ENCODE measurements at regions not wholly inside any gene's neighbourhood (a gene's known extent, or its start where the extent isn't known, plus 50 kb on each side); places are given as distances from the start of the nearest gene placed in this dataset.

- H3K27ac Mint-ChIP-seq = no peak overlapping the region
- intact Hi-C loops (cut with micrococcal nuclease) = no loop called here
- no peak overlapping the region for H3K4me3 Mint-ChIP-seq
- no peaks in the 10 kb centered on the region for H3K36me3 Mint-ChIP-seq
- ChIA-PET CTCF (no interaction called here), POLR2A (no interaction called here)
- no peak for DNase-seq
- no peaks in the 10 kb centered on the region for H3K27me3 Mint-ChIP-seq
- no peaks in the 10 kb centered on the region for H3K9me3 Mint-ChIP-seq
- H3K4me1 Mint-ChIP-seq (ENCODE audit: low read depth) = no peaks in the 10 kb centered on the region
Measured at GRCh38 chr10:93208717-93209464, 135.2 kb downstream of the CYP26A1 start.

DNA sequence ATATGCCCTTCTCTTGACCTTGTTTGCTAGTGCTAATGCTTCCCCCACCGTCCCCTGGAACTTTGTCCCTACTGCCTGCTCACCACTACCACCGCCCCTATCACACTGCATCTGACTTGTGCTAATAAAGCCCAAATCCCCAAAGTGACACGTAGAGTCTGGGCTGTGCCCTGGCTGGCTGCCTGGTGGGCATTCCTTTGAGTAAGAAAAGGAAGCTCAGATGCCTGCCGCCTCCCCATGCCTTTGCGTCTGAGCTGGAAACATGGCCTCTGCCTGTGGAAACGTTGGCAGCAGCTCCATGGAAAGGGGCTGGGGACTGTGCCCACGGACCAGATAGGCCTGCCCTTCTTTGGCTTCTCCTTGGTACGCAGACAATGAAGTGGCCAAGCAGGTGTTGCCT, 138.3 kb downstream of the CYP26A1 start:
- Mint-ChIP-seq H3K4me1 (ENCODE audit: low read depth) (no peaks in the 10 kb centered on the region), H3K27me3 (no peaks in the 10 kb centered on the region), H3K4me3 (no peak overlapping the region), H3K27ac (no peak overlapping the region), H3K9me3 (no peaks in the 10 kb centered on the region), H3K36me3 (no peaks in the 10 kb centered on the region)
- intact Hi-C loops (cut with micrococcal nuclease) = no loop called here
- no peak for DNase-seq
- CTCF ChIA-PET = no interaction called here
- POLR2A ChIA-PET = no interaction called here

DNA sequence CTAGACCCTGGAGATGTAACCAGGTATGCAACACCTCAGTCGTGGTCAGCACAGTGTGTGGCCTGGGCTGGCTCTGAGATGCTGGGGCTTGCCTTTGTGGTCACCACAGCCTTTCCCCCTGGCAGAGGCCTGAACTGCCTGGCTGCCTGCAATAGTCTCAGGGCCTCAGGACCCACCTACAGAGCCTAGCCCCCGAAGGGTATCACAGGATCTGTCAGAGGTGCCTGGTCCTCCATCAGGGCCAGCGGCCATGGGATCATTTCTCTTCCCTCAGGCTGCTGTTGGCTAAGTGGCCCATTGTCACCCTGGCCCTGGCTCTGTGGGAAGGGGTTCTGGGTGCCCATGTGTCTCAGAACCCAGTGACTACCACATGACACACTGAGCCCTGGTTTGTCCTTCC, 141.6 kb downstream of the CYP26A1 start:
- H3K27ac Mint-ChIP-seq = no peak overlapping the region
- CTCF ChIA-PET = no interaction called here
- peaks cover 2% of the 10 kb centered on the region for H3K27me3 Mint-ChIP-seq
- H3K4me1 Mint-ChIP-seq (ENCODE audit: low read depth) = no peaks in the 10 kb centered on the region
- no peak for DNase-seq
- H3K36me3 Mint-ChIP-seq = no peaks in the 10 kb centered on the region
- no peaks in the 10 kb centered on the region for H3K9me3 Mint-ChIP-seq
- H3K4me3 Mint-ChIP-seq = no peak overlapping the region
- POLR2A ChIA-PET = no interaction called here
- intact Hi-C loops (cut with micrococcal nuclease) = no loop called here

- Mint-ChIP-seq H3K27me3 (peaks cover 2% of the 10 kb centered on the region), H3K27ac (no peak overlapping the region), H3K4me1 (ENCODE audit: low read depth) (no peaks in the 10 kb centered on the region), H3K9me3 (no peaks in the 10 kb centered on the region), H3K36me3 (no peaks in the 10 kb centered on the region), H3K4me3 (no peak overlapping the region)
- intact Hi-C loops (cut with micrococcal nuclease) = no loop called here
- ChIA-PET CTCF (no interaction called here), POLR2A (no interaction called here)
- DNase-seq = no peak
Measured at GRCh38 chr10:93216341-93216985, 142.8 kb downstream of the CYP26A1 start.

- ChIA-PET POLR2A (no interaction called here), CTCF (no interaction called here)
- Mint-ChIP-seq H3K27ac (no peak overlapping the region), H3K36me3 (no peaks in the 10 kb centered on the region), H3K27me3 (peaks cover 2% of the 10 kb centered on the region), H3K9me3 (peaks cover 6% of the 10 kb centered on the region), H3K4me1 (ENCODE audit: low read depth) (no peaks in the 10 kb centered on the region), H3K4me3 (no peak overlapping the region)
- intact Hi-C loops (cut with micrococcal nuclease) = no loop called here
- no peak for DNase-seq
Measured at GRCh38 chr10:93218386-93218785, 144.7 kb downstream of the CYP26A1 start.

DNA sequence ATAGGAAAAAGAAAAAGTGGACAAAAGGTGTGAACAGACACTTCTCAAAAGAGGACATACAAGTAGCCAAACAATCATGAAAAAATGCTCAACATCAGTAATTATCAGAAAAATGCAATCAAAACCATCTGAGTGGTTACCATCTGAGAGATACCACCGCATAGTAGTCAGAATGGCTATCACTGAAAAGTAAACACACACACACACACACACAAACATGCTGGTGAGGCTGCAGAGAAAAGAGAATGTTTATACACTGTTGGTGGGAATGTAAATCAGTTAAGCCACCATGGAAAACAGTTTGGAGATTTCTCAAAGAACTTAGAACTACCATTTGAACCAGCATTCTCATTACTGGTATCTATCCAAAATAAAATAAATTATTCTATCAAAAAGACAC, 145.7 kb downstream of the CYP26A1 start:
- DNase-seq = no peak
- intact Hi-C loops (cut with micrococcal nuclease) = no loop called here
- POLR2A ChIA-PET = no interaction called here
- no peaks in the 10 kb centered on the region for H3K4me1 Mint-ChIP-seq (ENCODE audit: low read depth)
- H3K9me3 Mint-ChIP-seq = peaks cover 6% of the 10 kb centered on the region
- CTCF ChIA-PET = no interaction called here
- no peak overlapping the region for H3K27ac Mint-ChIP-seq
- H3K36me3 Mint-ChIP-seq = no peaks in the 10 kb centered on the region
- H3K27me3 Mint-ChIP-seq = peaks cover 2% of the 10 kb centered on the region
- H3K4me3 Mint-ChIP-seq = no peak overlapping the region

GRCh38 chr10:93220296-93221170, 146.8 kb downstream of the CYP26A1 start:
- Mint-ChIP-seq H3K9me3 (peaks cover 6% of the 10 kb centered on the region), H3K36me3 (no peaks in the 10 kb centered on the region), H3K27me3 (peaks cover 2% of the 10 kb centered on the region), H3K4me1 (ENCODE audit: low read depth) (no peaks in the 10 kb centered on the region), H3K4me3 (no peak overlapping the region), H3K27ac (no peak overlapping the region)
- intact Hi-C loops (cut with micrococcal nuclease) = no loop called here
- POLR2A ChIA-PET = no interaction called here
- CTCF ChIA-PET = no interaction called here
- no peak for DNase-seq

GRCh38 chr10:93221171-93221496, 147.4 kb downstream of the CYP26A1 start:
- no peak overlapping the region for H3K4me3 Mint-ChIP-seq

DNA sequence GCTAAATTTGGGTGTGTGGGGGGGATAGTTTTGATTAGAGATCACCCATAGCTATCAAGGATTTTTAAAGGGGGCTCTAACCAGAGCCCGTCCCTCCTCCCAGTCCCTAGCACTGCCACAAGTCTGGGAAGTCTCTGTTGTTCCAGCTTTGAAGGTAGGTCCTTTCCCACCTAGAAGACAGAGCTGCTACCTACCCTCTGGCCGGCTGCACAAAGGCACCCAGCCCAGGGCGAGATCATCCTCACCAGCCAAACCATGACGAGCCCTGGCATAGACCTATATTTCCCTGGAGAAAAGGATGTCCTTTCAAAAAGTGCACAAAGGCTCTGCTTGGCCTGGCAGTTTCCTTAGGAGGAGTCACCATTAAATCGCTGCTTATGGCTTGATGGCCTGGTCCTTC, 147.8 kb downstream of the CYP26A1 start:
- H3K4me1 Mint-ChIP-seq (ENCODE audit: low read depth) = no peaks in the 10 kb centered on the region
- no peak for DNase-seq
- POLR2A ChIA-PET = no interaction called here
- H3K27me3 Mint-ChIP-seq = peaks cover 4% of the 10 kb centered on the region
- CTCF ChIA-PET = no interaction called here
- peaks cover 6% of the 10 kb centered on the region for H3K9me3 Mint-ChIP-seq
- intact Hi-C loops (cut with micrococcal nuclease) = no loop called here
- H3K4me3 Mint-ChIP-seq = no peak overlapping the region
- H3K36me3 Mint-ChIP-seq = no peaks in the 10 kb centered on the region
- H3K27ac Mint-ChIP-seq = no peak overlapping the region

More at GRCh38 chr10:93221171-93221496, 147.4 kb downstream of the CYP26A1 start:
- no peaks in the 10 kb centered on the region for H3K36me3 Mint-ChIP-seq
- POLR2A ChIA-PET = no interaction called here
- H3K9me3 Mint-ChIP-seq = peaks cover 6% of the 10 kb centered on the region
- no peak for DNase-seq
- no peaks in the 10 kb centered on the region for H3K4me1 Mint-ChIP-seq (ENCODE audit: low read depth)
- intact Hi-C loops (cut with micrococcal nuclease) = no loop called here
- peaks cover 4% of the 10 kb centered on the region for H3K27me3 Mint-ChIP-seq
- CTCF ChIA-PET = no interaction called here
- no peak overlapping the region for H3K27ac Mint-ChIP-seq

GRCh38 chr10:93222211-93222754, 148.6 kb downstream of the CYP26A1 start:
- H3K27me3 Mint-ChIP-seq = peaks cover 4% of the 10 kb centered on the region
- H3K4me1 Mint-ChIP-seq (ENCODE audit: low read depth) = no peaks in the 10 kb centered on the region
- ChIA-PET CTCF (interaction anchor here (0.6 kb wide), 1 partner anchor 480 kb away, joined by 3 read pairs; no protein-coding TSS in a partner anchor), POLR2A (no interaction called here)
- no peaks in the 10 kb centered on the region for H3K36me3 Mint-ChIP-seq
- DNase-seq = no peak
- H3K27ac Mint-ChIP-seq = no peak overlapping the region
- no peak overlapping the region for H3K4me3 Mint-ChIP-seq
- intact Hi-C loops (cut with micrococcal nuclease) = no loop called here
- H3K9me3 Mint-ChIP-seq = peaks cover 6% of the 10 kb centered on the region

- POLR2A ChIA-PET = no interaction called here
- intact Hi-C loops (cut with micrococcal nuclease) = no loop called here
- peaks cover 6% of the 10 kb centered on the region for H3K9me3 Mint-ChIP-seq
- no peak overlapping the region for H3K4me3 Mint-ChIP-seq
- no peaks in the 10 kb centered on the region for H3K4me1 Mint-ChIP-seq (ENCODE audit: low read depth)
- H3K27ac Mint-ChIP-seq = no peak overlapping the region
- H3K36me3 Mint-ChIP-seq = no peaks in the 10 kb centered on the region
- DNase-seq = no peak
- CTCF ChIA-PET = interaction anchor here (0.6 to 1.1 kb wide), 2 partner anchors 107 to 480 kb away, joined by 3 to 4 read pairs; no protein-coding TSS in a partner anchor
- H3K27me3 Mint-ChIP-seq = peaks cover 4% of the 10 kb centered on the region
Measured at GRCh38 chr10:93222876-93223275, 149.2 kb downstream of the CYP26A1 start.

DNA sequence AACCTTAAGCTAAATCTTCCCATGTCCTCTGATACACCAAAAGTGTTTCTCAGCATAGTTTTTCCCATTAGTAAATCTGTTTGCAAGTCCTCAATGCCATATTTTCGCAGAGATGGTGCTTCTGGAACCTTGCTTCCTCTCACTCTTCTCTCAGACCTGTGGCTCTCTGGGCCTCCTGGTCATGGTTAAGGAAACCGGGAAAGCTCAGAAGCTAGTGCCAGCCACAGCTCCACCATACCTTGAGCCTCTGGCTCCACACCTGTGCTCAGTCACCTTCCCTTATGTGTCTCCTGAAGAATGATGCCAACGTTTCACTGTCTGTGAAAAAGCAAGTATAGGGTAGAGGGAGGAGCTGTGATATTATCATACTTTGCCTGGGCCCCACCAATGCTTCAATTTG, 149.6 kb downstream of the CYP26A1 start:
- ChIA-PET POLR2A (no interaction called here), CTCF (interaction anchor here (1.1 kb wide), 1 partner anchor 108 kb away, joined by 4 read pairs; no protein-coding TSS in a partner anchor)
- DNase-seq = no peak

More for the DNA sequence above, 149.6 kb downstream of the CYP26A1 start:
- intact Hi-C loops (cut with micrococcal nuclease) = no loop called here
- peaks cover 6% of the 10 kb centered on the region for H3K9me3 Mint-ChIP-seq
- H3K4me1 Mint-ChIP-seq (ENCODE audit: low read depth) = no peaks in the 10 kb centered on the region
- no peak overlapping the region for H3K27ac Mint-ChIP-seq
- H3K27me3 Mint-ChIP-seq = peaks cover 4% of the 10 kb centered on the region
- H3K4me3 Mint-ChIP-seq = no peak overlapping the region
- no peaks in the 10 kb centered on the region for H3K36me3 Mint-ChIP-seq
